IPS-18a (cell line): ENCODE measurements at regions not wholly inside any gene's neighbourhood (a gene's known extent, or its start where the extent isn't known, plus 50 kb on each side); places are given as distances from the start of the nearest gene placed in this dataset.
"Not testable (repeated sequence)": the region's sequence is repeated elsewhere in the genome, so short reads cannot be mapped to it uniquely, and the experiment has no call there.

ENCODE experiments used
- H3K27ac ChIP-seq: one replicate; pipeline ENCODE4 v1.5.1; 2013; ENCODE audit warnings: low read length
- H3K27me3 ChIP-seq: one replicate; pipeline ENCODE4 v1.6.1; 2013; ENCODE audit warnings: mild to moderate bottlenecking, low read length; ENCODE audit not compliant: control insufficient read depth, insufficient read depth
- H3K36me3 ChIP-seq: one replicate; pipeline ENCODE4 v1.6.1; 2013; ENCODE audit warnings: low read depth, low read length; ENCODE audit not compliant: control insufficient read depth
- H3K4me1 ChIP-seq: one replicate; pipeline ENCODE4 v1.6.1; 2013; ENCODE audit warnings: low read depth, low read length; ENCODE audit not compliant: control insufficient read depth
- H3K4me3 ChIP-seq: one replicate; pipeline ENCODE4 v1.5.1; 2013; ENCODE audit warnings: low read length
- H3K9ac ChIP-seq: one replicate; pipeline ENCODE4 v1.6.1; 2013; ENCODE audit warnings: mild to moderate bottlenecking, low read length, moderate library complexity
- H3K9me3 ChIP-seq: one replicate; pipeline ENCODE4 v1.6.1; 2013; ENCODE audit warnings: low read depth, low read length; ENCODE audit not compliant: control insufficient read depth

DNA sequence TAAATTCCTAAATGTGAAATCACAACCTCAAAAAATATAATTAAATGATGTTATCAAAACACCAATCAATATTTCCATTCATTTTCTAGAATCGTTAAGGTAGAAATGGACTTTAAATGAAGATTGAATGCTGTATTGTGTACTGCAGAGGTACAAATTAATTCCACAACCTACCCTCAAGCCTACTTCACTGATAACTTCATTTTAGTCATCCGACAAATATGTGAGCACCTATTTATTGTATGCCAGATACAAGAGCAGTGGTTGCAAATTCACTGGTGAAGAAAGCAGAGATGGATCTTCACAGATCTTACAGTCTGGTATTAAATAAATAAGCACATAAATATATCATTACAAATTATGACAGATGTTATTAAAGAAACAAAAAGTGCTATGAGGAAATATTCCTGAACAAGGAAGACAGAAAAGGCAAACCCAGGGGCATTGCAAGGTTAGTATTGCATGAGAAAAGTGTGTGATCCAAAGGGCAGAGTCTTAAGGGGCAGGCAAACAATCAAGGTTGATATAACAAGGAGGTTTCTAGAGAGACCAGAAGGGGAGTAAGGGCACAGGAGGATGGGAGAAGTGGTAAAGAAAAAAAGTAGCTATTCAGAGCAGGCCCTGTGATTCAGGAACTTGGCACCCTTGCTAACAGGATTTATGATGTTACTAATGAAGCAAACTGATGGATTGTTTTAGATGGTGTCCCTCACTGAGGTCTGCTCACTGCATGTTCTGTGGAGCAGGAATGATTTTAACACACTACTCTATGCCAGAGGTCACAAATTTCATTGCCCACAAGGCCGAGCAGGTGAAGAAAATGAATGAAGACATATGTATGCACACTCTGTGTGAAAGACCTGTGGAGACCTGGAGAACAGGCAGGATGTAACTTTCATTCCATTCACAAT is 128.0 kb upstream of the CCDC150 start:
- Histone ChIP-seq H3K27me3 (no peaks in the 10 kb centered on the region), H3K36me3 (no peaks in the 10 kb centered on the region), H3K4me3 (no peak overlapping the region), H3K9ac (no peak overlapping the region), H3K9me3 (no peaks in the 10 kb centered on the region), H3K4me1 (no peaks in the 10 kb centered on the region), H3K27ac (no peak overlapping the region)

DNA sequence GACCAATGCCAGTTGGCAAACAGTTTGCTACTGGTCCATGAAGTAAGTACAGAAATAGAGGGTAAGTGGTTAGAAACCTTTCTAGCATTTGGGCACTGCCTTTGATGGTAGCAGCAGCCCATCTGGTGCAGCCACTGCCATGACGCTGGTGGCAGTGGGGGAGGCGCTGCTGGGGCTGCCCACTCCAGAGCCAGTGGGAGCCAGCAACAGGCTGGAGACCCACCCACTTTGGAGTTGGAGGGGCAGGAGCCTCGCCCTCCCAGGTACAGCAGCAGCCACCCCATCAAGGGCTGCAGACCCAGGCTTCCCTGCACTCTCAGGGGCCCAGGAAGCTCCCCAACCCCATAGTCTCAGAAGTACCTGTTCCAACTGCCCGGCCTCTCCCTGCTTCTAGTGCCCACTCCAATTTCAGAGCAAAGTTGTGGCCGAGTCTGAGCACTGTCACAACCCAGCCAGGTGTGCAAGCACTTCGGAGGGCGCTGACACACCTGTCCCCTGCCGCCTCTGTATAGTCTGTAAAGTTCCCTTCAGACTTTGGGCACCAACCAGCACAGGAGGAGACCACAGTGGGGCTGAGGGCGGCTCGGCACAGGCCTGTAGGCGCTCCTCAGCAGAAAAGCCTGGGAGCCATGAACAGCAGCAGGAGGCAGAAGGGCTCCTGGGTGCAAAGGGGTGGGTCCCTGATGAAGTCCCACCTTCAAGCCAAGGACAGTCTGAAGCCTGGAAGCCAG is 125.6 kb upstream of the CCDC150 start:
- no peak overlapping the region for H3K9ac ChIP-seq
- H3K9me3 ChIP-seq, result no peaks in the 10 kb centered on the region
- H3K36me3 ChIP-seq, result no peaks in the 10 kb centered on the region
- no peak overlapping the region for H3K4me3 ChIP-seq
- no peaks in the 10 kb centered on the region for H3K27me3 ChIP-seq
- peaks cover 4% of the 10 kb centered on the region for H3K4me1 ChIP-seq
- H3K27ac ChIP-seq, result no peak overlapping the region

GRCh38 chr2:196514641-196515040 is 124.9 kb upstream of the CCDC150 start:
- Histone ChIP-seq H3K36me3 (no peaks in the 10 kb centered on the region), H3K4me1 (peaks cover 4% of the 10 kb centered on the region), H3K9me3 (no peaks in the 10 kb centered on the region), H3K27ac (no peak overlapping the region), H3K4me3 (no peak overlapping the region), H3K27me3 (no peaks in the 10 kb centered on the region), H3K9ac (no peak overlapping the region)

DNA sequence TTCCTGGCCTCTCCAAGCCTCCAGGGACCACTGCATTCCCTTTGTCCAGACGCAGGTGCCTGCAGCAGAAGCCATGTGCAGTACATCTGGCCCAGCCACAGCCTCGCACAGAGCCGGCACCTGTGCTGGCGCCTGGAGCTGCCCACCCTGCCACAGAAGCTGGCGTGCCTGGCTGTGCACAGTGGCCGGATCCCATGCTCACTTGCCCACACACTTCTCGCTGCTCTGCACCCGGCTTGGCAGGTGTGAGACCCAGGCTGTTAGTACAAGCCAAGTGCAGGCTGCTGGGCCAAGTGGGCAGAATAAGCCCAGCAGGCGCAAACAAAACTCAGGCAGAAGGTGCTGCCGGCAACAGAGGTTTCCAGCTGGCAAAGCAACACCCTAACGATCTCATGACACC is 124.5 kb upstream of the CCDC150 start:
- no peaks in the 10 kb centered on the region for H3K27me3 ChIP-seq
- H3K4me3 ChIP-seq, result no peak overlapping the region
- H3K9me3 ChIP-seq, result no peaks in the 10 kb centered on the region
- no peak overlapping the region for H3K27ac ChIP-seq
- peaks cover 4% of the 10 kb centered on the region for H3K4me1 ChIP-seq
- no peak overlapping the region for H3K9ac ChIP-seq
- H3K36me3 ChIP-seq, result no peaks in the 10 kb centered on the region

DNA sequence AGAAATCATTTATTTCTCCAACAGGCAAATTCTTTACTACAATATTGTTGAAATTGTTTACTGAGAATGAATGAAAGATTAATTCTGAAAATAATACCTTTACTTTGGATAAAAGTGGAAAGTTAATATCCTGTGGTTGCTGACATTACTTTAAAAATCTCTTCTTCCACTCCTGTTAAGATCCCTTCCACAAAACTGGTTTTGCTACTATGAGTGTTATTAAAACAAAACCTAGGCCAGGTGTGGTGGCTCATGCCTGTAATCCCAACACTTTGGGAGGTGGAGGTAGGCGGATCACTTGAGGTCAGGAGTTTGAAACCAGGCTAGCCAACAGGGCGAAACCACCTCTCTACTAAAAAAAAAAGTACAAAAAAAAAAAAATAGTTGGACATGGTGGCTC is 123.9 kb upstream of the CCDC150 start:
- Histone ChIP-seq H3K4me1 (peaks cover 4% of the 10 kb centered on the region), H3K36me3 (no peaks in the 10 kb centered on the region), H3K27ac (no peak overlapping the region), H3K27me3 (no peaks in the 10 kb centered on the region), H3K9ac (no peak overlapping the region), H3K9me3 (no peaks in the 10 kb centered on the region), H3K4me3 (no peak overlapping the region)

DNA sequence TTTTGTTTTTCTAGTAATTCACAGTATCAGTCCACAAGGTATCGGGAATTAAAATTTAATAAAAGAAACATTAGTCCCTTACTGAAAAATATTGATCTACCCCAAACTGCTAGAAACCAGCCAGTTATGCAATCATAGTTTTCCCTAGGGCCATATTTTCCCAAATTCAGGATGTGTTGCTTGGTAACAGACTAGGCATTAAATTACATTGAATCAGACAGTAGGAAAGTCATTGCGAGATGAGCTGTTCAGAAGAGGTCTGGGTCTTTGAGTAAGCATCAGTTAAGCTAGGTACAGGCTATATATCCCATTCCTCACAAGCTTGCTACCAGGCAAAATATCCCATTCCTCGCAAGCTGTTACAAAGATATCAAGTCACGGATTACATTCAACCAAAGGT is 123.0 kb upstream of the CCDC150 start:
- Histone ChIP-seq H3K36me3 (no peaks in the 10 kb centered on the region), H3K27ac (no peak overlapping the region), H3K9me3 (no peaks in the 10 kb centered on the region), H3K4me1 (peaks cover 4% of the 10 kb centered on the region), H3K9ac (no peak overlapping the region), H3K27me3 (no peaks in the 10 kb centered on the region), H3K4me3 (no peak overlapping the region)

- no peaks in the 10 kb centered on the region for H3K36me3 ChIP-seq
- peaks cover 4% of the 10 kb centered on the region for H3K4me1 ChIP-seq
- H3K9me3 ChIP-seq, result no peaks in the 10 kb centered on the region
- H3K9ac ChIP-seq, result no peak overlapping the region
- no peak overlapping the region for H3K27ac ChIP-seq
- H3K4me3 ChIP-seq, result no peak overlapping the region
- H3K27me3 ChIP-seq, result no peaks in the 10 kb centered on the region
Measured at GRCh38 chr2:196520605-196521004, 118.9 kb upstream of the CCDC150 start.

- not testable (repeated sequence) for H3K9me3 ChIP-seq, H3K9ac ChIP-seq, H3K36me3 ChIP-seq, H3K27me3 ChIP-seq, H3K4me1 ChIP-seq, H3K27ac ChIP-seq
- H3K4me3 ChIP-seq, result peak overlapping the region; percentile 24
Measured at GRCh38 chr2:196526981-196527725, 112.4 kb upstream of the CCDC150 start.

- Histone ChIP-seq H3K27me3 (no peaks in the 10 kb centered on the region), H3K9me3 (no peaks in the 10 kb centered on the region), H3K9ac (no peak overlapping the region), H3K36me3 (no peaks in the 10 kb centered on the region), H3K27ac (no peak overlapping the region), H3K4me3 (no peak overlapping the region), H3K4me1 (no peaks in the 10 kb centered on the region)
Measured at GRCh38 chr2:196528486-196529223, 110.9 kb upstream of the CCDC150 start.

DNA sequence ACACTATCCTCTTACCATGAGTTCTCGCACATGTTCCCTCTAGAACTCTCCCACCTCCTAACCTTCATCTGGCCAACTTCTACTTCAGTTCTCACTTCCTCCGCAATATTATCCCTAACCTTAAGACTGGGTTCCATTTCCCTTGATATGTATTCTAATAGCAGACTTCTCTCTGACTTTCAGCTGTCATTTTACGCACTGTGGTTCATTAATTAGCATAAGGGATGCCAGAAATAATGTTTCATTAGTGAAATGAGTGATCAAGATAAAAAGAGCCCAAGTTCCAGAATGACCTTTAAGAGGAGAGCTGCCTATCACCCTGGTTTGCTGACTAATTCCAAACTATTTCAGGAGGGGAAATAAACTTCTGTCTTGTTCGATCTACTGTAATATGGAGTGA is 108.6 kb upstream of the CCDC150 start:
- Histone ChIP-seq H3K9ac (no peak overlapping the region), H3K27me3 (no peaks in the 10 kb centered on the region), H3K4me1 (no peaks in the 10 kb centered on the region), H3K9me3 (no peaks in the 10 kb centered on the region), H3K36me3 (no peaks in the 10 kb centered on the region), H3K4me3 (no peak overlapping the region), H3K27ac (no peak overlapping the region)
